Stimulated activated naive CD8-positive, alpha-beta T cell treated with anti-CD3 and anti-CD28 coated beads, Interleukin-15, Interleukin-2, amounts not matched to agents 100 U/mL and 50 U/mL, for 24 hours (primary cell): ENCODE measurements at regions not wholly inside any gene's neighbourhood (a gene's known extent, or its start where the extent isn't known, plus 50 kb on each side); places are given as distances from the start of the nearest gene placed in this dataset.
"Not testable (repeated sequence)": the region's sequence is repeated elsewhere in the genome, so short reads cannot be mapped to it uniquely, and the experiment has no call there.

Experiments
- ATAC-seq: fragments of 150-1000 bp; cut with Tn5 transposase; one replicate; pipeline ENCODE4 v1.10.0; 2021
- DNase-seq: peaks from one replicate; pipeline ENCODE4 v3.0.0; 2021

DNA sequence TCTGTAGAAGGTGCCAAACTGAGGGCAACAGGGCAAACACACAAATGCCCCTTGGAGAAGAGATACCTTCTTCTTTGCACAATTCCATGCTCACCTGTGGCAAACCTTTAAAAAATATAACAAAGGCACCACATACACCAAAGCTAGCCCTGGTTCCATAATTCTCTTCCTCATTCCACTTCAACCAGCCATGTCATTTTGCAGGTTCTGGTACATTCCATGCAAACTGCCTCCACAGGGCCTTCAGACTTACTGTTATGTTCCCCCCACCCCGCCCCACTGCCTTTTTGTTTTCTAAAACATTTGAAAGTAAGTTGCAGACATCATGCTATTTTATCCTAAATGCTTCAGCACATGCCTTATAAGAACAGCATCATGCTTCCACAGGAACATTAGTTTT lies 269.0 kb downstream of the NSUN3 start:
- ATAC-seq (no peak), DNase-seq (no peak)

DNA sequence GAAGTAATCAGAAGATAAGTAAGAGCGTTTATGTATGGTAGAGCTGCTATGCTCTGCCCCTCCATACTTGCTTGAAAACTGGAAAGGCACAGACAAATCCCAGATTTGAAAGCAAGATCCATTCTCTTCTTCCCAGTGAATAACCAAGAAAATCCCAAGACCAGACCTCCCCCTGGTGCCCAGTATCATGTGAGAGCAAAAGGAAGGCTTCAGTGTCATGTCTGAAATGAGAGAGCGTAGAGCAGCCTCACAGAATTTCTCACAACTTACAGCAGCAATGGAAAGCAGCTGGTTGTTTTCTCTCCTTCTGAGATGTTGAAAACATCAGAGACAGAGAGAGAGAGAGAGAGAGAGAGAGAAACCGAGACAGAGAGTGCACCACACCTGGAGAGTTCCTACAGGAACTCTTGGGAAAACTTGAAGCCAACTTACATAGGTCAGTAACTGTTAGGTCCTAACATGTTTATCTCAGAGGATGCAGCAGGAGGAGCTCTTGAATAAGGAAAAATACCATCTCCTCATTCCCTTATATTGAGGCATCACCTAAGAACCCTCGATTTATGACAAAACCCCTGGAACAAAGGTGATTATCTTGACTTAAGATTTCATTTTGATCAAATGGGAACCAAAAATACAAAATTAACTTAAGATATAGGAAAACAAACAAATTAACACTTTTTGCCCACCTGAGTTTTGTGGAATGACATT lies 273.3 kb downstream of the NSUN3 start:
- no peak for ATAC-seq
- DNase-seq = no peak

DNA sequence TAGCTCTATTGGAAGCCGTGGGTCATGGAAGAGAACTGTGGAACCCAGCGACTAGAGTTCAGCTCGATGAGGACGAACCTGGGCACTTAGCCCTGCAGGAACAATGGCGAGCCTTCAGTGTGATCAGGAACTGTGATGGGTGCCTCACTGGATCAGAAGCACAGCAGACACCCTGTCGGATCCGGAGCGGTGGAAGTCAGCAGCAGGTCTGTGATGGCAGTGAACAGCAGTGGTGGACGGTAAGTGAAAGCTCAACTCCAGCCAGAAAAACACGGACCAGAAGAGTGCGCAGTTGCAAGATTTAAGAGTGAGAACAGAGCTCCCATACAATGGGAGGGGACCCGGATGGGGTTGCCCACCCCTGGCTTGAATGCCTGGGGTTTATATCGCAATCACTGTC lies 282.2 kb downstream of the NSUN3 start:
- no peak for DNase-seq
- no peak for ATAC-seq

DNA sequence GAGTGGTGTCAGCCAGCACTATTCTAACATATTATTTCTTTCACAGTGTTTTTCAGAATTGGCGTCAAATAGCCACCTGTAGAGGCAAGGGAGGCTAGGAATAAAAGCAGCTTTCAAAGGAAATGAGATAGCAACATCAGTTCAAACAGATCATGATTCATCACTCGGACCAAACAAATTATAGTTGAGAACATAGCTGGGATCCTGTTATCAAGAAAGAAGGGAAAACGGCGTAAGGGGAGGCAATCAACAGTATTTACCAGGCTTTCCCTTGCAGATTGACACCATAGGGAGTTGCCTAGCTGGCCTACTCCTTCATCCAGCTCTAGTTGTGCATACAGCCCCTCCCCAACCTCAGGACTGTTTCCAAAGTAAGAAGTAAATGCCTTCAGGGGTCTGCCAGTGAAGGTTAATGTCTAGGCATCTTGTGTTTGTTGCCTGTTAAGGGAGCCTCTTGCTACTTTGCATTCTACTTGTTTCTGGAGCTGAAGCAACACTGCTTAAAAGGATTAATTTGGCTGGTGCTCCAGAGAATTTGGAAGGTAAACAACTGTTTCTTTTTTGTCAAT lies 286.5 kb downstream of the NSUN3 start:
- DNase-seq = no peak

DNA sequence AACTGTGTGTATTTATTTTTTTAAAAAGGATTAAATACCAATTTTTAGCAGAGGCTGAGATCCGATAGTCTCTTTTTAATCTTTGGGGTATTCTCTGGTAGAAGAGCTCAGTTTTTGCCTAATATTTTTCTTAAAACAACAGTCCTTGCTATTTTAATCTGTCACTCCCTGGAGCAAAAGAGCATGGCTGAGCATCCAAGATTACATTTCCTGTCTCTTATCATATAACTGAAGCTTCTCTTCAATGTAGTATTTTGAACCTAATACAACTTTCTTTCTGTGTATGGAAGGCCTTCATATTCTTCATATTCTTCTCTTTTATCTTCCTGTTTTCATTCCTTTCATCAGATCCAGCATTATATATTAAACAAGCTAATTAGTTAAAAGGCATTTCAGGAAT lies 293.7 kb downstream of the NSUN3 start:
- DNase-seq = no peak

More for the DNA sequence above, 286.5 kb downstream of the NSUN3 start:
- ATAC-seq = no peak

DNA sequence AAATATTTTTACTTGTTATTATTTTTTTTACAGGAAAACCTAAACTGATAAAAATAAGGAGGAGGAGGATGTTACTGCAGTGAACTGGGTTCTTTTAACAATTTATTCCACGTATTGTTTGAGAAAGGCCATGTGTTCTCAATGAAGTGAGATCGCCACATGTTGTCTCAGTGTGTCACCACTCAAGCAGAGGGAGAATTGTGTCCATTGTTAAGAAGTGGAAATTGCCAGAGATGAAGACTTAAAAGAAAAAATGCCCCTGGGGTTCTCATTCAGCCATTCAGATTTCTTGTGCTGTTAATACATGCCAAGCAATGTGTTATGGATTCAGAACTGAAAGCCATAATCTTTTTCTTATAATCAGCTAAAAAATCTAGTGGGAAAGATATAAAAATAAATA lies 297.1 kb downstream of the NSUN3 start:
- ATAC-seq = no peak
- DNase-seq = no peak

More for the DNA sequence above, 293.7 kb downstream of the NSUN3 start:
- no peak for ATAC-seq

DNA sequence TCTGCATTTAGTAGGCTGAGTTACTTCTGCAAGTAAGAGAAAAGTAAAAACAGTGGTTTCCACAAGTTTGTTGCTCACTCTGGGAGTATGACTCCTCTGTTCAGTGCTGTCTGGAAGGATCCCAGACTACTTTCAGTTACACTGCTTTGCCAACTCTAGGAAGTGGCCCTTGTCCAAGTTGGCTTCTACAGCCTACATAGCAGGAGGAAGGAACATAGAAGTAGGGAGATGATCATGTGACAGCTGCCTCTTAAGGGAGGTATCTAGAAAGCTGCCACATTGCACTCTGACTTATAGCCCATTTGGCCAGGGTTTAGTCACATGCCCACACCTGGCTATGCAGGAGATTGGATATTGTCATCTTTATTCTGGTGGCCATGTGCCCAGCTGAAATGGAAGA lies 298.1 kb downstream of the NSUN3 start:
- ATAC-seq (no peak), DNase-seq (no peak)

DNA sequence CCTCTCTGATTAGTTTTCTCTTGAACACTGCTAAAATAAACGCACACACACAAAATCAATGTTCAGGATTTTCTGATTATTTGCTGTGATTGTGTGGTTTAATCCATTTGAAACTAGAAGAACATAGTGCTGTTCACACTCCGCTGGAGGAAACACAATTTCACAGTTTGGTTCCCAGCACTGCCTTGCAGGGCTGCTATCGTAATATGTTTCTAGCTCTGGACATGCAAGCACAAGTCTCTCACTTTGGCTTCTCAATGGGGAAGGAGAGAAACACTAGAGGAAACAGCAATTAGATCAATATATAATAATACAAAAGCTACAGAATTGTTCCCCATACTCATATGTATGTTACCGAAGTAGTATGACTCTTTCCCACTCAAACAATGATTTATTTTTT lies 299.5 kb downstream of the NSUN3 start:
- DNase-seq = no peak
- ATAC-seq = no peak

DNA sequence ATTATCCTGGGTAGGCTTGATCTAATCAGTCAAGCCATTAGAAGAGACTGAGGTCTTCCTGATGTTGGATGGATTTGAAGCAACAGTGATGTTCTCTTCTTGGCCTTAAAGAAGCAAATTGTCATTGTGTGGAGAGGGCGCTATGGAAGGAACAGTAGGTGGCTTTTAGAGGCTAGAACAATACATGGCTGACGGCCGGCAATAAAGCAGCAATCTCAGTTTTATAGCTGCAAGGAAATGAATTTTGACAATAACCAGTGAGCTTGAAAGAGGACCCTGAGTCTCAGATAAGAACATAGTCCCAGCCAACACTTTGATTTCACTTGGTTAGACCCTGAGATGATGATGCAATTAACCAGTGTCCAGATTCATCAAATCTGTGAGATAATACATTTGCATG lies 302.1 kb downstream of the NSUN3 start:
- ATAC-seq (no peak), DNase-seq (no peak)

DNA sequence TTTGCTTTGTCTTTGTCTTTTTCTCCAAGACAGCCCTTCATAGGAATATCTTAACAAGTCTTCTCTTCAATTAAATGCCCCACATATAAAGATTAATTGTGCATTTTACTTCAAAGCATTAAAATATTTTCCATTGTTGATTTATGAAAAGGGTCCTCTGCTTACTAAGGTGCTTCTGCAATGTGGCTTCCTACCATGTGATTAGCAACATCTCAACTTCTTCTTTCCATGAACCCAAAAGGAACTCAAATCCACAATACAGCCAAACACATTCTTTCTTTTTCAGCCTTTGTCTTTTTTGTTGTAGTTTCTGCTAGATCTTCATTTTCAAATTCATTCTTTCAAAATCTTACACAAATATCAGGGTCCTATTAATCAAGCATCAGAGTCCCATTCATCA lies 309.2 kb downstream of the NSUN3 start:
- no peak for ATAC-seq
- DNase-seq = no peak

DNA sequence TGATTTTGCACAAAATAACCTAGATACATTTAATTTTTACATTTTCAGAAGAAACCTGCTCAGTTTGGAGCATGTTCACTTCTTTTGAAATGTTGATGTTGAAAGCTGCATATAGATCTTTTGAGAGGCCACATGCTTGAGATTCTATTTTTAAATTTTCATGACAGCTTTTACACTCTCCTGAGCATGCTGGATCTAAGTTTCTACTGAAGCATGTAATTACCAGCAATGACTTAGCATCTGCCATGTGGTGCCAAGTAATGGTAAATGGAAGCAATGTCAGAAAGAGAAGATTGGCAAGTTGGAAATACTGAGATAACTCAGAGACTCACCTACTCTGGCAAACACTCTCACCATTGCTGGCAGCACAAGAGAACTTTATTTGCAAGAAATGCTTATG lies 310.6 kb downstream of the NSUN3 start:
- no peak for ATAC-seq

DNA sequence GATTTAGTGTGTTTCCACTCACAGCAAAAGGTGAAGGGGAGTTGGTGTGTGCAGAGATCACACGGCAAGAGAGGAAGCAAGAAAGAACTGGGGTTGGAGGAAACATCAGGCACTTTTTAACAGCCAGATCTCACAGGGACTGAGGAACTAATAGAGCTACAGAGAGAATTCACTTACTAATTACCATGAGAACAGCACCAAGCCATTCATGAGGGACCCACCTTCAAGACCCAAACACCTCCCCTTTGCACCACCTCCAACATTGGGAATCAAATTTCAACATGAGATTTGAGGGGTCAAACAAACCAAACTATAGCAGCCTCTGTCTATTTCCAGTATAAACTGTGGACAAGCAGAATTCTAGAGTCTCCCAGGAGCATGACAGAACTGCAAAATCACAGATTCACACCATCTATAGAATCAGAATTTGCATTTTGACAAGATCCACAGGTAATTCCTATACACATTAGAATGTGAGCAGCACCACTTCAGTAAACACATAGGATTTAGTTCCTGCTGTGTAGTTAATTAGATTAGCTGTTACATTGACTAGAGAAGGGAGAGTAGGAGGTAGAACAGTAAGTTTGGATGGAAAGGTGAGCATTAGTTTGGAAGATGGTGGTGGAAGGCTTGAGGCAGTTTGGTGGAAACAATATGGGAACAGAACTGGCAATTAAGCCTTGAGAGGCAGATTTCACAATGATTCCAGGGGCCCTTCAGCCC lies 311.7 kb downstream of the NSUN3 start:
- DNase-seq = no peak

More for the DNA sequence above, 310.6 kb downstream of the NSUN3 start:
- DNase-seq = no peak

DNA sequence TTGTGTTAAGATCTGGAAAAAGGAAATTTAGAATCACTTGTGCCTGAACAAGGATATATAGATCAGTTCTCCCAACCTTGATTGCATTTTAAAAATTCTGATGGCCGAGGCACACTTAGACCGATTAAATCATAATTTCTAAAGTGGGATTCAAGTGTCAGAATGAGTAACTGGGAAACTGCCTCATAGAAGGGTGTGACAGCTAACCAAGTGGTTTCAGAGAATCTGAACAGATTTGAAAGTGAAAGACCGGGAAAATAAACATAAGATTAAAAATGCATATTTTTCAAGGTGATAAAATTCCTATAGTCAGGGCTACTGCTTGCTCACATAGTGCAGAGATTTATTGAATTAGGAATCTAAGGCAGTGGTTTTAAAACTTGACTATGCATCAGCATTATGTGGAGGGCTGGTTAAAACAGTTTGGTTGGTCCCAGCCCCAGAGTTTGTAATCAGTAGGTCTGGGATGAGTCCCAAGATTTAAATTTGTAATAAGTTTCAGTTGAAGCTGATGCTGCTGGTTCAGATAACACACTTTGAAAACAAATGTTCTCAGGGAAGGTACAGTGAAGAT lies 314.3 kb downstream of the NSUN3 start:
- ATAC-seq, DNase-seq: not testable (repeated sequence)

More for the DNA sequence above, 311.7 kb downstream of the NSUN3 start:
- ATAC-seq = no peak

DNA sequence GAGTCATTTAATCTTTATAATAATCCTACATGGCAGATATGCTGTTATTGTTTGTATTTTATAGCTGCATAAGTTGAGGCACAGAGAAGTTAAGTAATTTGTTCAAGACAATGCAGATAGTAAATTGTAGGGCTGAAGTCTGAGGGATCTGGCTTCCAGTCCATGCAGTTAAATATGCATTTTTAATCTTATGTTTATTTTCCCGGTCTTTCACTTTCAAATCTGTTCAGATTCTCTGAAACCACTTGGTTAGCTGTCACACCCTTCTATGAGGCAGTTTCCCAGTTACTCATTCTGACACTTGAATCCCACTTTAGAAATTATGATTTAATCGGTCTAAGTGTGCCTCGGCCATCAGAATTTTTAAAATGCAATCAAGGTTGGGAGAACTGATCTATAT lies 315.0 kb downstream of the NSUN3 start:
- not testable (repeated sequence) for ATAC-seq, DNase-seq

DNA sequence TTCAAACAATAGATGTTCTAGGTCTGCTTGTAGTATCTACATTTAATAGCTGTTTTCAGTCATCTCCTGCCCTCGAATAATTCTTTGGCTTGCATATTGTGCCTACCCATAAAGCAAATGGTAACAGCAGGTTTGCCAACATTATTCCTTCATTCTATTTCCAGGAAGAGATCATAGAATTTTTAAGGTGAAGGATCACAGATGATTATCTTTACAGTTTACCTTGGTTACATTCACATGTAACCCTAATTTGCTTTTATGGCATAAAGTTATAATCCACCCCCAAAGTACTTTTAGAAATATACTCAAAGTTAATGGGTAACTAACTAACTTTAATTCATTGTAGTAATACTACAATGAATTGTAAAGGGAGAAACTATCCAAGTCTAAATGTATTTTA lies 315.5 kb downstream of the NSUN3 start:
- ATAC-seq (no peak), DNase-seq (no peak)

DNA sequence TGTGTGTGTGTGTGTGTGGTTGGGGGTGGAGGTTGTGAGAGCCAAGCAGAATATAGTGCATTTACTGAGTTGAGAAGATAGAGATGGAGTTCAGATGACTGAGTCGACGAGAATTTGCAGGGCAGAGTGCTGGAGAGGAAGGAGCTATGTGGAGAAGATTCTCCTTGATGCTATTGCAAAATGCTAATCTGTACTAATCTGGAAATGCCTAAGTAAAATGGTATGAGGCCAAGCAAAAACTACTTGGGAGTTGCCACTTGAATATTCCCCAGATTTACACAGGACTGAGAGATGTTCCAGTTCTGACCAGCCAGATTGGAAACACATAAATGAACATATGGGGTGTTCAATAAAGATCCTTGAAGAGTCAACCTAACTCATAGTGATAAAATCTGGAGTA lies 316.4 kb downstream of the NSUN3 start:
- DNase-seq = no peak
- no peak for ATAC-seq

DNA sequence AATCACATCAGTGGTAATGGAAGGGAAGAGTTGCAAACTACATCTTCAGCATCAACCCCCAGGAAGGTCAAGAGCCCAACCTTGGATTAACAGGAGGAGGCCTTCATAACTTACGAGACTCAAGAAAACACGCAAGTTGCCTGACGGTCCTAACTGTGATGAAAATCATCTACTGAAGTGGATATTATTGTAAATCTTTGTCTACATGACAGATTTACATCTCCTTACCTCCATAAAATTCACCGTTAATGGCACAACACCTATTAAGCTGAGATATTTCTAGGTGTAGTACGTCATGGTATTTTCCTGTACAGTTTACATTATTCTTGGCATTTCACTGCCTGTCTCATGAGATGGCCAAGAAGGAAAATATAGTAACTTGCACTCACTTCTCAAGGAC lies 332.0 kb downstream of the NSUN3 start:
- DNase-seq (no peak), ATAC-seq (no peak)

DNA sequence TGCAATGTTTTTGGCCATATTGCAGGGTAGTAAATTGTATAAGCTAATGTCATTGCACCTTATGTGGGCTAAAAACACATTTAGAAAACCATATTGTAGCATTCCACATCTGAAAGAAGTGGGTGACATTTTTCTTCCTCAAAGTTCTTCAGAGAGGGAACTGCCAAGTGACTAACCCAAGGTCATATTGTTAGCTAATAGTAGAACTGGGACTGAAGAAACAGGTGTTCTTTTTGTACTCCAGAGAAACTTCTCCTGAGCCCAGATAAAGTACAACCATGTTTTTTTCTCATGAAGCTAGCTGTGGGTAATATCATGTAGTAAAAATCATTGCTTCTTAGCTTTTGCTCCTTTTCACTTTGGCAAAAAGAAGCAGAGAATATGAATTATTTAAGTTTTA lies 333.0 kb downstream of the NSUN3 start:
- DNase-seq (no peak), ATAC-seq (no peak)

DNA sequence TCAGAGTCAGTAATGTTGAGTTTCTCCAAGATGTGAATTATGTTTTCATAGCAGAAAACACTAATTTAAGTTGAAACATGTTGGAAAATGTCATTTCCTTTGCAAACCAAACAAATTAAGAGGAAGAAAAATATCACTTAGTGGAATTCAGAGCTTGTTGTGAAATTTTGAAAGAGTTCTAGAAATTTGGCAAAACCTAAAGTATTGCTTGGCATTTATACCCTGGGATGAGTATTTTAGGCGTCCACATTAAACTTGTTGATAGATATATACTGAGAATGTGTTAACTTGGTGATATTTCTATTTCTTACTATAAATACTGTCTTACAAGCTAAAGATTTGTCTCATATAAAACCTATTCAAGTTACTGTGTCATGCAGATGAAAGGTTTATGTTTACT lies 335.2 kb downstream of the NSUN3 start:
- DNase-seq (no peak), ATAC-seq (no peak)

DNA sequence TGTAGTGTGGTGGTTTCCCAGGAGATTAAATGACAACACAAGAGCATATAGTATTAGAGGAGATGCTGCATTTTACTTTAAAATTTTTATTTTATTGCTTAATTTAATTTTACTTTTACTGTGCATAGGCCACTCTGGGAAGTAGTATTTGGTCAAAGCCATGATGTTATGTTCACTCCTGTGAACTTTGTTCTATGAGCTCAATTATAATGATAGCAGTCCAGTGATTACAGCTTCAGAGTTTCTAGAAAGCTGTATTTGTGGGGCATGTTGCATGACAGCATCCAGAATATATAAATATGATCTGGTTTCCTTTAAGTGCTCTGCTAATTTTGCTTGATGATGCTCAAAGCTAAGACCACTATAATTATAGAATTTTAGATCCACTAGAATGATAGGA lies 338.6 kb downstream of the NSUN3 start:
- no peak for ATAC-seq
- no peak for DNase-seq

DNA sequence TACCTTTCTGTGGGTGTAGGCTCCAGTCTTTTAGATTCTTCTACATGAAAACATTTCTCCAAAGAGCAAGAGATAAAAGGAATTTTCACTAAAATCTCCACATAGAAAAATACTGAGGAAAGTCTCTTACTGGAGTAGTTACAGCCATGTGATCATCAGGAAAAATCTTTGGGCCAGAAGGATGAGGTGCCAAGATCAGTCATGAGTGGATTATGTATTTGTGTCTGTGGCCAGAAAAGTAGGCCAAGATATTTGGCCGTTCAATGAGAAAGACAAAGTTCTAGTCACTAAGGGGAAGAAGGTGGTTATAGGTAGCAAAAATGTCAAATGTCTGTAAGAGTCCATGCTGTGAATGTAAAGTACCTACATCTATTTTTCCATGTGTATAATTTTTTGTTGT lies 339.3 kb downstream of the NSUN3 start:
- no peak for ATAC-seq
- DNase-seq = no peak

DNA sequence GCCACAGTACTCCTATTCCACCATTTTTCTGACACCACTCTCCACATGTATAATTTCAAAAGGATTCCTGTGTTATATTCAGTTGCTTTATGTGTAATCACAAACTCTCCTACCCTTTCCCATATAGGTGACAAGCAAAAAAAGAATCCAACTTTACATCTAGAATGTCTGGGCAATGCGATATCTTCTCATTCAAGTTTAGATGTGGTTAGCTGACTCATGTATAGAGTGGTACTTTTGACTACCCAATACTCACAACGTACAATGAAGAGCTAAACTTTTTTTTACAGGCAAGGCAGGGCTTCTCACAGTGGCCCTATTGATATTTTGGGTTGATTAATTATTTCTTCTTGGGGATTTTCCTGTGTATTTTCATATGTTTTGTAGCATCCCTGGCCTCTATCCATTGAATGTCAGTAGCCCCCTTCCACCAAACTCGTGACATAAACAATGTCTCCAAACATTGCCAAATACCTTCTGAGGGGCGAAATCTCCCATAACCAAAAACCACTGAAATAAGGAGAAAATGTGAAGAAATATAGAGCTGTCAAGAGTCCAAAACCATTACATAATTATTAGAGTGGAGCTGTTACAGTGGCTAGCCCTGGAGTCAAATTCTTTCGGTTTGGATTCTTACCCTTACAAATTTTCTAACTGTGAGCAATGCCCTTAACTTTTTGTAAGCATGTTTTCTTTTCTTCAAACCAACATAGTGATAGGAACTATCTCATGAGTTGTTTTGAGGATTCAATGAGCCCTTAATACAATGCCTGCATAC lies 342.6 kb downstream of the NSUN3 start:
- ATAC-seq = no peak
- DNase-seq = no peak
